ENCODE measurements at regions not wholly inside any gene's neighbourhood (a gene's known extent, or its start where the extent isn't known, plus 50 kb on each side); places are given as distances from the start of the nearest gene placed in this dataset.

GRCh38 chr13:111665691-111666095 is 345.3 kb downstream of the TEX29 start:
- no peak for TF ChIP-seq CTCF (IDR thresholded peaks at IDR 0.05)
- no peak for TF ChIP-seq POLR2A (IDR thresholded peaks at IDR 0.05)
